Stimulated activated CD4-positive, alpha-beta T cell treated with anti-CD3 and anti-CD28 coated beads, TNF-alpha, amount 100 ng/mL, for 4 hours (primary cell): ENCODE measurements at regions not wholly inside any gene's neighbourhood (a gene's known extent, or its start where the extent isn't known, plus 50 kb on each side); places are given as distances from the start of the nearest gene placed in this dataset.
"Not testable (repeated sequence)": the region's sequence is repeated elsewhere in the genome, so short reads cannot be mapped to it uniquely, and the experiment has no call there.

Source experiments
- DNase-seq, 3 experiments: peaks; one replicate each; pipeline ENCODE4 v3.0.0-alpha.2; 2020; ENCODE audit warnings: low read depth in 3 of 3

DNA sequence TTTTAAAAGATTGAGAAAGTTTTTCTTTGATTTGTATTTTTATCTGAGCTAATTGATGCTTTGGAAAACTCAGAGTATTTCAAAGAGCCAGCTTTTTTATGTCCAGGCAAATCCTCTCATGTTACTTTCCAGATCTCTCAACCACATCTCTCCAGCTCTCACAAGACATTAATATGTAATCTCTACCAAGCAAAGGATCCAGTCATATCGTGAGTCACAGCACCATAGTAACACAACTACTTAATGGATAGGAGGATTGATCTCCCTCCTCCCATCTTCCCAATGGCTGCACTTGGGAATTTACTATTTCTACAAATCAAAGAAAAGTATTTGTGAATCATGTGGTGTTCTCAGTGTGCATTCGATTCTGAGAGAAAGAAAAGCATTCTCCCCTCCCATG, 63.3 kb downstream of the POU4F1 start:
- DNase-seq = no peak

DNA sequence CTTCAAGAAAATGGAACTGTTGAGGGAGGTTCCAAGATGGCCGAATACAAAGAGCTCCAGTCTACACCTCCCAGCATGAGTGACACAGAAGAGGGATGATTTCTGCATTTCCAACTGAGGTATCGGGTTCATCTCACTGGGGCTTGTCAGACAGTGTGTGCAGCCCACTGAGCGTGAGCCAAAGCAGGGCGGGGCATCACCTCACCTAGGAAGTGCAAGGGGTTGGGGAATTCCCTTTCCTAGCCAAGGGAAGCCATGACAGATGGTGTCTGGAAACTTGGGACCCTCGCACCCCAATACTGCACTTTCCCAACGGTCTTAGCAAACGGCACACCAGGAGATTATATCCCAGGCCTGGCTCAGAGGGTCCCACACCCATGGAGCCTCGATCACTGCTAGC, 77.3 kb downstream of the POU4F1 start:
- DNase-seq = not testable (repeated sequence)

DNA sequence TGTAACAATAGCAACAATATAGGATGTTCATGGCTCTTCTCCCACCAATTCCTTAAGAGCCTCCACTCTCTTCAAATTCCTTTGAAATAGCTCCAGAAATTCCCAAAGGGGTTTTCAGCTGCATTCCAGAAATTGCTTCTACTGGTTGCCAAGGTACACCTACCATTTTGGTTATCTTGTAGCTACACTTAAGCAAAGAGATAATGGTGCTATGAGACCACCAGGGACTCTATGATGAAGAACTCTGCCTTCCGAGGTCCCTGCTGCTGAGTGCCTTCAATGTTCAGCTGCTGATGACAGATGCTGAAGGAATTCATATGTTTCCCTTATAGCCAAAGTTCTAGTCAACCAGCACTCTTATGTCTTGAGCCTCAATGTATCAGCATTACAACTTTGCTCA, 78.4 kb downstream of the POU4F1 start:
- no peak for DNase-seq

DNA sequence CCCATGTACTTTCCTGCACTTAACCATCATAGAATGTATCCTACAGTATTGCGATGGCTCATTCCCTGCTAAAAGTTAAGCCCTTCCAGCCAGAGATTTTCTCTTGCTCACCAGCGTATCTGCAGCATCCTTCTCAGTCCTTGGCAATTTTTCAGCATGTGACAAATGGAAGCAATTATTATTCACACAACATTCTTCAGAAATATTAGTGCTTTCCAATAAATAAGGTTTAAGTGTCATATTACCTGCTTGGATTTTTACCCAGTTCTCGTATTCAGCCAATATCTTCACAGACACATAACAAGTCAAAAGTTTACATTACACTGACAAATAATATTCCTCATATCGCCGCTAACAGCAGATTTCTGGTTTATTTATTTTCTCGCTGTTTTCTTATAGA, 82.3 kb downstream of the POU4F1 start:
- no peak for DNase-seq

DNA sequence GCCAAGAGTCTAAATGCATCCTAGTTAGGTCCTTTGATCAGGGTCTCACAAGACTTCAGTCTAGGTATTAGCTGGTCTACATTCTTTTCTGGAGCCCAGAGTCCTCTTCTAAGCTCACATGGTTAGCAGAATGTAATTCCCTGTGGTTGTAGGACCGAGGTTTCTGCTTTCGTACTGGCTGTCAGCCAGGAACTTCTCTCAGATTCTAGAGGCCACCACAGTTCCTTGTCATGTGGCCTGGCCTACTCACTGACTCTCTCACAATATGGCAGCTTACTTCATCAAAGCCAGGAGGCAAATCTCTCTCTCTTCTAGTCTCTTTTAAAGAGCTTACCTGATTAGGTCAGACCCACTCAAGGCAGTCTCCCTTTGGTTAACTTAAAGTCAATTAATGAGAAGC, 82.9 kb downstream of the POU4F1 start:
- no peak for DNase-seq

DNA sequence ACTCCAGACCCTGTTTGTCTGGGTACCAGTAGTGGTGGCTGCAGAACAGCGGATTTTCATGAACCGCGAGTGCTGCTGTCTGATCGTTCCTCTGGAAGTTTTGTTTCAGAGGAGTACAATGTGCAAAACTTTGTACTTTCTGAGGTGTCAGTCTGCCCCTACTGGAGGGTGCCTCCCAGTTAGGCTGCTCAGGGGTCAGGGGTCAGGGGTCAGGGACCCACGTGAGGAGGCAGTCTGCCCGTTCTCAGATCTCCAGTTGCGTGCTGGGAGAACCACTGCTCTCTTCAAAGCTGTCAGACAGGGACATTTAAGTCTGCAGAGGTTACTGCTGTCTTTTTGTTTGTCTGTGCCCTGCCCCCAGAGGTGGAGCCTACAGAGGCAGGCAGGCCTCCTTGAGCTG, 84.9 kb downstream of the POU4F1 start:
- DNase-seq = not testable (repeated sequence)

DNA sequence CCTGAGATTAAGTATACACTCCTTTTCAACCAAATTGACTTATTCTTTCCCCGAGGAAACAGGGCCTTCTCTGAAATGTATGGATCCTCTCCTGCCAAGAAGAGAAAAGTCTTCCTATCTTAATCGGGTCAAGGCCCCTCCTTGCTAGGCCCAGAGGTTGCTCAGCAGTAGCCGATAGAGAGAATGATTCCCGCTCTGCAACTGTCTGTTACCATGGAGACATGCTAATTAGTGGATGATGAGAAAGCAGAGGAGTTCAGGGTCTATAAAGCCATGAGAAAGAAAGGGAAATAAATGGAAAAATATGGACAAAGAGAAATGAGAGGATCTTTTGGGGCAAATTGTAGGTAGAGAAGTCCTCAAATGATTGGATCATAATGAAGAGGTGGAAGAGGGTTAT, 103.5 kb downstream of the POU4F1 start:
- DNase-seq = no peak

DNA sequence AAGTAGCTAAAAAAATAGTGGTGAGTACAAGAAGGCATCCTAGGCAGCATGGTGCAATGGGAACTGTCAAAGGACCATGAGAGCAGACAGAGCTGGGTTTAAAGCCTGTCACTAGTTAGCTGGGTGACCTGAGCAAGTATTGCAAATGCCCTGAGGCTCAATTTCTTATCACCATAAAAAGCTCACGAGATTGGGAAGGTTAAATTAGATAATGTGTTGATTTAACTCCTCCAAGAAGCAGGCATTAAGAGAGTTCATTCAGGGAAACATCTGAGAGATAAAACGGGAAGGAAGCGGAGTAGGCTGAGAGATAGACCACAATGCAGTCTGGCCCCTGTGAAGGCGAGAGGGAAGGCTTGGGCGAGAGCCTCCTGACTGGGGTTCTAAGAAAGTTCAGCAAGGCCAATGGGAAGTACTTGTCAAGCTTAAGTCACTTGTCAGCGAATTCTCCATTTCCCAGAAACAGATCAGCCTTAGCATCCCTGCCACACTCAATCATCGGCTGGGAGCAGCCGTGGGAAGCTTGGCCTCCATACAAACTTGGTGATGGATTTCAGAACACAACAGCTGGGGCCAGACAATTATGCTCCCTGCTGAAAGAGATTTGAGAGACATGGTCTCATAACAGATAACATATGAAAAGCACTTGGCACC, 105.5 kb downstream of the POU4F1 start:
- DNase-seq = no peak

DNA sequence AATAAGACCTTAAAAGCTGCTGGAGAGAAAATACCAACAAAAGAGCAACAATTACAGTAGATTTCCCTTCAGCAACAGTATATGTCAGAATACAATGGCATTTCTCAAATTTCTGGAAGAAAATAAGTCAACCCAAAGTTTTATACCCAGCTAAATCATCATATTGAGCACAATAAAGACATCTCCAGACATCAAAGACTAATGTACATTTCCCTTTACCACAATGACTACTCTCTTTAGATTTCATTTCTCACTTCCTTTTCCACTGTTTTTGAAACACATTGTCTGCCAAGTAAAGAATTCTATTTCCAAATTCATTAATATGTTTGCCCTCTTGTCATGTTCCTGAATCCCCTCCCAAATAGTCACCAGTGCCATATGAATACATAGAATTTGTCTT, 111.4 kb downstream of the POU4F1 start:
- DNase-seq = no peak

DNA sequence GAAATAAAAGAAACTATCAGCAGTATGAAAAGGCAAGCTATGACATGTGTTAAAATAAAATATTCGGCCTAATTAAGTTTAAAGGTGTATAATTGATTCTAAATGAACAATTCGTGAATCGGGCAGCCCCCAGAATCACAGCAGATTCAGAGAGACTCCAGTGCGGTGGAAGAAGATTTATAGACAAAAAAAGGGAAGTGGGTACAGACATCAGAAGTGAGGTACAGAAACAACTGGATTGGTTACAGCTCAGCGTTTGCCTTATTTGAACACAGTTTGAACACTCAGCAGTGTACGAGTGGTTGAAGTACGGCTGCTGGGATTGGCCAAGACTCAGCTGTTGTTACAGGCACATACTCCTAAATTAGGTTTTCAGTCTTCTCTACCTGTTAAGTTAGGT, 113.1 kb downstream of the POU4F1 start:
- not testable (repeated sequence) for DNase-seq

DNA sequence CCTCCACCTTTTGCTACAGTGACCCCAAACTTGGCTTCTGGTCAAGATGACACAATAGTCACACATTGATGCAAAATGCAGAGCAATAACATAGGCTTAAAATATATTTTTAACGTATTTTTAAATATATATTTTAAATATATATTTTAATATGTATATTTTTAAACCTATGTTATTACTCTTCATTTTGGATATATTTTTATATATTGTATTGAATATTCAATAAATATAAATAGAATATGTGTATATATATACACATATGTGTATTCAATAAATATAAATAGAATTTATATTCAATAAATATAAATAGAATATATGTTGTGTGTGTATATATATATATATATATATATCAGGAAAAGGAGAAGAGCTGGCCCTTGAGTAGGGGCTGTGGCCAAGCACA, 115.6 kb downstream of the POU4F1 start:
- no peak for DNase-seq

DNA sequence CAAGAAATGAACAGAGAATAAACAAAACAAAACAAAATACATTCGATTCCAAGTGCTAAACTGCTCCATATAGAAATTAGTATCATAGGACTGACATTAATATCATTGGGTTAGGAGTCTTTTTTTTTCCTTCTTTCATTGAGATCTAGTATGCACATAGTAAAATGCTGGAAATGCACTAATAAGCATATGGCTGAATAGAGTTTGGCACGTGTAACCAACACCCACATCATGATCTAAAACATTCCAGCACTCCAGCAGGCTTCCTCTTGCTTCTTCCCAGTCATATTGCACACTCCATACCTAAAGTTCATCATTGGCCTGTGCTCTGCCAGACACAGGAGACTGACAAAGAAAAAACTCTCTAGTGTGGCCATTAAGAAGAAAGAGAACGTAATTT, 117.5 kb downstream of the POU4F1 start:
- no peak for DNase-seq

DNA sequence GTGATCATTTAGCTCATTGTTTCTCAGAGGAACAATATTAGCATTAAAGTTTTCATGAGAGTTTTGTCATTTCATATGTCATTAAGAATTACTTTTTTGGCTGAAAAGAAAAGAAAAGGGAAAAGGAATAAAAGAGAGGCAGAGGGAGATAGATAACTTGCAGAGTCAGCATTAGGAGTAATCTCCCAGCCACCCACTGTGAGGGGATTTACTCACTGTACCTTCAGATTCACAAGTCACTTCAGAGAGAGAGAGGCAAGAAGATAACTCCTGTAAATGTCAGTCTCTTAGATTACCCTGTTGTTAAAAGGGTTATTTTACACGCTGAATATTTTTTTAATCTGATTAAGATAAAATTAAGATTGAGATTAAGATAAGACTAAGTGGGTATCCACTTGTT, 125.2 kb downstream of the POU4F1 start:
- DNase-seq = no peak

DNA sequence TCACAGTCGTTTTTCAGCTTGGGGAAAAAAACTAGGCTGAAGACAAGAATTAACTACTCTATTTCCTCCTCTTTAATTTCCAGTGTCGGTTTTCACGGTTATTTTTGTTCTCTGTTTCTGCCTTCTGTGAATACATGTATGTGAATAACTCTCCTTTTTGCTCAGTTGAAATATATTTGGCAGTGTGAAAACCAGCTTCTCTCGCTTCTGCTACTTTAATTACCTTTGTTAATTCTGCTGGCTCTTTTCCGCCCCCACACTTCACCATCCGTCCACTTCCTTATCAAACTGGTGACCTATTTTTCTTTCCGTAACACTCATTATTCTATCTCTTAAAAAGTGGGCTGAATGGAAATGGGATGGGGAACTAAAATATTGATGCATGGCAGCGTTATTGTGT, 126.4 kb downstream of the POU4F1 start:
- DNase-seq = no peak

DNA sequence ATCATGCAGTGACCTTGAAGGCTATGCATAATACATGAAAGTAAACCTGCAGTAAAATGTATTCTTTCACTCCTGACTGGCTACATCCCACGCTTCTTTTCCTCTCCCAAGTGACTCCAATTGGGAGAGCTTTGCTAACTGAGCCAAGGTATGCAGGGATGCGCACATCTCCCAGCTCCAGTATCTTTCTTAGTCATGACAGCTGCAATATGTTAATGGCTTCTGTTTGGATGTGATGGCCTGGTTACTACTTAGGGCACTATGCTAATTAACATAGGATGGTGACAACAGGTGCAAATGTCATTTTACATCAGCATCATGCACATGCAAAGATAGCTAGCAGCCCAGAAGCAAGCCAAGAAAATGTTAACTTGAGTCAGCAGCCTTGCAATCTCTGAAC, 134.7 kb downstream of the POU4F1 start:
- no peak for DNase-seq

DNA sequence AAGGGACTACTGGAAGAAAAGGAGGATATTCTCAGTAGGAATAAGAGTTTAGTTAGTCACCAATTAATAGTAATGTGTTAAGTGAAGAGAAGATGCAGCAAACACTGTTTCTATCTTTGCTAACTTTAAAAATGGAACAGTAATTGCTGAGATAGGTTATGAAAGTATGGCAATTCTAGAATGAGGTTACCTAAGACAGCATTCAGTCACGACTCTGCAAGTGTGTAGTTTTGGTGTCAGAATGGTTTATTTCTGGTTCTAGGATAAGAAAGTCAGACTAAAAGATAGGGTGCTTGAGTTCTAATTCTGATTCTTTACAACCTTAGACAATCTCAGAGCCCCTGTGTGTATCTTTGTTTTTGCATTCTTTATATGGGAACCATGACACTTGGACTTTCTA, 138.1 kb downstream of the POU4F1 start:
- no peak for DNase-seq

DNA sequence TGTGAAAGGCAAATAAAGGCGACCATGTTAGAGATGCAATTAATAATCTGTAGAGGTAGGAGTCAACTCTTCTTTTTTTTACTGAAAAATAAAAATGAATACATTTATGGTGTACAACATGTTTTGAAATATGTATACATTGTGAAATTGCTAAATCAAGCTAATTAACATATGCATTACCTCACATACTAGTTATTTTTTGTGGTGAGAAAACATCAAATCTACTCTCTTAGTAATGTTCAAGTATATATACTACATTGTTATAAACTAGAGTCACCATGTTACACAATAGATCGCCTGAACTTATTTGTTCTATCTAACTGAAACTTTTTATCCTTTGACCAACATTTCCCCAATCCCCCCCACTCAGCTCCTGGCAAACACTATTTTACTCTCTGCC, 143.2 kb downstream of the POU4F1 start:
- DNase-seq = no peak

DNA sequence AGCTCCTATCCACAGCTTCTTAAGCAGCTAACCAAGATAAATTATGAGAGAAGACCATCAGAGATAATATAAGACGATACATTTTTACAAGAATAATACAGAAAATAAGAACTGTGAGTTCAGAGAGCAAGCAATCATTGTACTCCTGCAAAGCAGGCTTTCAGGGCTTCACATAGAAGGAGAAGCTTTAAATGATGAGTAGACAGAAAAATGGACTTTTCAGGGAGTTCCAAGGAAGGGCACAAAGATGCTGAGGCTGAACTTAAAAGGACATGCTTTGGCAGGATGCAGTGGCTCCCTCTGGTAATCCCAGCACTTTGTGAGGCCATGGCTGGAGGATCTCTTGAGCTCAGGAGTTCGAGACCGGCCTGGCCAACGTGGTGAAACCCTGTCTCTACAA, 159.5 kb downstream of the POU4F1 start:
- DNase-seq = no peak

DNA sequence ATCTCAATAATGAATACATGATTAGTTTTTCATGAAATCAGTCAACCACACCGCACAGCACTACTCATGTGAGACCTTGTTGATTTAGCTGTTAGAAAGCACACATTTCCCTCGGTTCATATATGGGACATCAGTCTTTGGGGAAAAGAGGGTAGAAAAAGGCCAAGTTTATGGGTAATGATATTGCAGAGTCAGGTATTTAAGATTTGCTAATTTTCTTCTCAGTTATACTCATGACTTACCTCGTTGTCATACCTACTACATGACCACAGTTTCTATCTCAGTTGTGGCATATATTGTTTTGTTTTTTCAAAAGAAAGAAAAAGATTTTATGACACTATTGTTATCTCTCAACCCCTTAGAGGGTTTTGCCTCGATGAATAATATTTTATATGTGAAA, 165.6 kb downstream of the POU4F1 start:
- no peak for DNase-seq

DNA sequence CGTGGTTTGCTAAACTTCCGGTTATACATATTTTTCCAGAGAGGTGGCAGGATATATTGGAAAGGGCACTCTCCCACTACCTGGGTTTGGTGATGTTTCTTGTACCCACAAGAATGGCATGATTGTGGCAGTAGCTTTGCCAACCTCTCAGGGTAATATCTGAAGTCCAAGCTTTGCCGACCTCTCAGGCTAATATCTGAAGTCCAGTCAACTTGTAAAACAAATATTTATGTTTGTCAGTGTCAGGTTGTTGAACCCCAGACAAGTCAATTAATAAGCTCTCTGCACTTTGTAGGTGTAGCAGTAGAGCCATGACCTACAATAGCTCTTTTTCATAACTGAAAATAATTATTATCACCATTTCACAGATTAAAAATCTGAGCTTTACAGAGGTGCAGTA, 167.0 kb downstream of the POU4F1 start:
- no peak for DNase-seq

DNA sequence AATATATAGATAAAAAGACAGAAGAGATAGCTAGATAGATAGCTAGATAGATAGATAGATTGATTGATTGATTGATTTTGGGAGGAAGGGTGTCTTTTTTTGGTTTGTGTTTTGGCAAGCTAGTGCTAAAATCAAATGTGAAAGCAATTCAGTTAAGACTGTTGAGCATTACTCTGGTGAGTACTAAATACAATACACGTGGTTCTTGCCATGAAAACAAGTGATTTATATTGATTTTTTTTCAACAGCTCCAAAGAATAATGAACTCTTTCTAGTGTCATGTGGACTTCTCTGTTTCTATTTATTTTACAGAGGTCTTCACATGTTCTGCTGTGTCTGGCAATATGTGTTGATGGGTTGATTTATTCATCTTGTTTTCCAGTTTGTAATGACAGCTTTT, 172.0 kb downstream of the POU4F1 start:
- no peak for DNase-seq

DNA sequence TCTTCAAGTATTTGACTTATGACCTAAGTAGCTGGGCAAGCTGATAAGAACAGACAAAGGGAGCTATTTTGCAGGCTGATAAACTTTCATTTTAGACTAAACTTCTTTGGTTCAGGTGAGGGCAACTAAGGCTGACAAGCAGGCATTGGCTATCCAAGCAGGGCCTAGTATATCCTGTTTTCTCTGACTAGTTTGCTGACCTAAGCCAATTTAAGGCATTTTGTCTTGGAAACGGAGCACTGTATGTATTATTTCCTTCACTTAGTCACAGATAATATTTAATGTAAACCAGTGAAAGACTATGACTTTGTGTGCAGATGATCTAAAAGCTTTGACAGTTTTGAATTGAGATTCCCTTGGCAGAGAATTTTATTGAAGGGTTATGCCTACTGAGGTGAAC, 172.5 kb downstream of the POU4F1 start:
- no peak for DNase-seq

DNA sequence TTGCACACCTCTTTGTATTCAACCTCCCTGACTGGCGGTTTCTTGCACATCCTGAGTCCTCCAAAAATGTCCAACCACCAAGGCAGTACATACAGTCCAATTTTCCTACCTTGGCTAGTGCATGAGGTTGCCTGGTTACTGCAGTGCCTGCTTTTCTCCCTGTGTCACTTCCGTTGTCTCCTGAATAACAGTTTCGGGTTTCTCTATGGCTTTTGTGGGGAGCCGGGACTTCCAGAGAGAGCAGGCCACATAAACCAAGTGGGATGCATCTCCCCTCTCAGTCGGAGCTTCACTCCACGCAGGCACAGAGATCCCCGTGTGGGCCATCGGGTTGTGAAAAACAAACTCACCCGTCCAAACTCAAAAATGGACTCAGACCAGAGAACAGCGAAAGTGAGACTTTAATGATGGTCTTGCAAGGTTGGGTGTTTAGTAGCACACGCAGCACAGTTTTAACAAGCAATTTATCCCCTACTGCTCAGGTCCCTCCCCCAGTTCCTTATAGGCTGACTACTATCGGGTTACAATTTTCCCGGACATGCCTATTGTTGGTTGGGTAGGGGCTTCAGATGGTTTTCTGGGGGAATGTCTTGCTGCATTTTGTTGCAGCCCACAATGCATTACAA, 173.1 kb downstream of the POU4F1 start:
- no peak for DNase-seq

DNA sequence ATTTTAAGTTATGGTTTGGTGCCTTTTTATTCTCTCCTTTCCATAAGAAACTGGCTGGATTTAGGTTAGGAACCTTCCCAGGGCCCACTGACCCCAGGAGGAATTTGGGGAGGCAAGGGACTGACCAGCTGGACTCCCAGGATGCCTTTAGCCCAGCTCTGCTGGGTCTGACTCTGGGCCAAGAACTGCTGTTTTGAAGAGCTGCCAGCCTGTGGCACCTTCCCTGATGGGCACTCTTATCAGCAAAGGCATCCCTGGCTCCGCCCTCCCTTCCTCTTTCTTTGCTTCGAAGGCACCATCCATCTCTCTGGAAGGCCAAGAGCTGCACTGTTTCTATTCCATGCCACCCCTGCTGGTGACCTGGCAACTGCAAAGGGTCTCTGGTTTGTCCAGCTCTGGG, 174.7 kb downstream of the POU4F1 start:
- no peak for DNase-seq
